HG03025 (cell line): ENCODE measurements at regions not wholly inside any gene's neighbourhood (a gene's known extent, or its start where the extent isn't known, plus 50 kb on each side); places are given as distances from the start of the nearest gene placed in this dataset.
"Not testable (repeated sequence)": the region's sequence is repeated elsewhere in the genome, so short reads cannot be mapped to it uniquely, and the experiment has no call there.

ENCODE experiments used
- ATAC-seq: cut with Tn5 transposase; IDR thresholded peaks from one replicate; pipeline ENCODE4 v1.9.1; 2021; ENCODE audit warnings: mild to moderate bottlenecking, moderate library complexity; ENCODE audit not compliant: unreplicated experiment, low FRiP score

DNA sequence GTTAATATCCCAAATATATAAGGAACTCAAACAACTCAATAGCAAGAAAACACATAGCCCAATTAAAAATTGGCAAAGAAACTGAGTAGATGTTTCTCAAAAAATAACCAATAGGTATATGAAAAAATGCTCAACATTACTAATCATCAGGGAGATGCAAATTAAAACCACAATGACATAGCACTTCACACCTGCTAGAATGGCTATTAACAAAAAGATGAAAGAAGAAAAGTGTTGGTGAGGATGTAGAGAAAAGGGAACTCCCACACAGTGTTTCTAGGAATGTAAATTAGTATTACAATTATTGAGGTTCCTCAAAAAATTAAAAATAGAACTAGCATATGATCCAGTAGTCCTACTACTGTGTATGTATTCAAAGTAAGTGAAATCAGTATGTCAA, 1212.8 kb downstream of the DIAPH3 start:
- ATAC-seq: no peak

DNA sequence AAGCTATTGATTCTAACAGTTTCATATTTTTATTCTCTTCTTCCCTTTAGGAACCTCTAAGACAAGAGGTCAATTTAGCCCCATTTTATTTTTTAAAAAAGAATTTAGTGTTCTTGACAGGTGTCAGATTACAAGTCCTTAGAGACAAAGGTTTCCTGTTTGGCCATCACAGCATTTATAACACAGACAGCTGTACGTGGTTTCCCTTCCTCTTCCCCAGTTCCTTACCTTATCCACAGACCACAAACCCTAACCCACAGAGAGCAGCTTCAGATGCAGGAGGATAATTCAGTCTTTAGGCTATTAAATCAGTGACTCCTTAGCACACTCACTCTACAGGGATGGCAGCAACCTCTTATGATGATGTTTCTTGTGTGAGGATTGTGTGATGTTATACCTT, 1210.1 kb downstream of the DIAPH3 start:
- ATAC-seq: peak; percentile 98

DNA sequence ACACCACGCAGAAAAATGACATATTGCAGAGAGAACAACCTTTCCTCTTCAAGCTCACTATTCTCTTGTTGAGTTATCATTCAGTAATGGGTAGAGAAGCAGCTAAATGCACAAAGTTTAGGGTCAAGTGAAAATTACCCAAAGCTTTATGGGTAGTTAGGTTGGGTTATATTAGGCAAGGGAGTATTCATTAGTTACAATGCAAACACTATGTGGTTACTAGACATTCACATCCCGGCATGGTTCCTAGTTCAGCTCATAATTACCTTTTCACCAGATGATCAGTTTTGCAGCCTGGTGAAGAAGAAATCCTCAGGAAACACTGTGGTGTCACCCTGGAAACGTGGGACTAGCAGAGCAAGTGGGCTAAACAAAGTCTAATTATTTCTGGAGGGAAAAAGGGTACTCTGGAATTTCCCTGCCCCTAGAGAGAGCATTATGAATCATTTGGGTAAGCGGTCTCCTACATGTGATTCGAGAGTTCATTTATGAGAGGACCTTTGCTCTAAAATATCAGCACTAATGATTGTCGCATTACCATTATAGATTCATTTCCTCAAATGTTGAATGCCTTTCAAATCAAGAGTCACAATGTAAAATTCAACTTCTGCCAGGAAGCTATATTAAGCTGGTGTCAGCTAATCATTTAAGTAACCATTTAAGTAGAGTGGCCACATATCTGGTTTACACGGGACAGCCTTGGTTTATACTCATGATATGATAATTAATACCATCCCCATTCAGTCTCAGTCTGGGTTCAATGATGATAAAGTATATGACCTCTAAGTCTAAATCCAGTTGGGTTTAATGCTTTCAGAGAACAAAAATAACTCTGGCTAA, 1208.0 kb downstream of the DIAPH3 start:
- ATAC-seq: no peak

GRCh38 chr13:58958097-58958496, 1205.6 kb downstream of the DIAPH3 start:
- ATAC-seq: not testable (repeated sequence)

DNA sequence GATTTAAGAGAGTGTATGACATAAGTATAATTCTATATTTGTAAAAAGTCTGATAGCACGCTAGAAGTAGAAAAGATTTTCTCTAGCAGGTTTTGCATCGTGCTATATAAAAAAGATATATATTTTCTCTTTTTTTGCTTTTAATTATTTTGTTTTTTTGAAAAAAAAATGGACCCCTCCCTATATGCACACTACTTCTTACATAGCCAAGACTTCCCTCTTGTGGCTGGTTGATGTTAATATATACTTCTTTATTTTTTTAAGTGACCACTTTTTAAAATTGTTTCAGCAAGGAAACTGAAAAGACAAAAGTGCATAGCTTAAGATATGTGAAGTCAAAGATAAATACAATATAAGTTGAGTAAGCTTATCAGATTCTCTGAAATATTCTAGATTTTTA, 1202.8 kb downstream of the DIAPH3 start:
- ATAC-seq: no peak

- no peak for ATAC-seq
These were observed 1200.4 kb downstream of the DIAPH3 start for GRCh38 chr13:58963321-58963720.

- no peak for ATAC-seq
These were observed 1199.7 kb downstream of the DIAPH3 start for GRCh38 chr13:58964048-58964447.

DNA sequence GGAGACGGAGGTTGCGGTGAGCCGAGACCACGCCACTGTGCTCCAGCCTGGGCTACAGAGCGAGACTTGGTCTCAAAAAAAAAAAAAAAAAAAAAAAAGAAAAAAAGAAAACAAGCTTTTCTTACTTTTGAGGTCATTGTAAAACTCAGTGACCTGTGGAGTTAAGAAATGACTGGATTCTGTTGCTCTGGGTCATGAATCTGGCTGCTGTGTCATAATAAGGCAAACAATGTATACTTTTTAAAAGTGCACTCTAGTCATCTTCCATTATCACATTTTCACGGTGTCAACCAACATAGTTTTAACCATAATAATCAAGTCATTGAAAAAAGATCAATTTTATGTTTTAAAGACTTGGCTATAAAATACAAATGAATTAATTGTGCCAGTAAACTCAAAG, 1186.6 kb downstream of the DIAPH3 start:
- ATAC-seq: no peak

DNA sequence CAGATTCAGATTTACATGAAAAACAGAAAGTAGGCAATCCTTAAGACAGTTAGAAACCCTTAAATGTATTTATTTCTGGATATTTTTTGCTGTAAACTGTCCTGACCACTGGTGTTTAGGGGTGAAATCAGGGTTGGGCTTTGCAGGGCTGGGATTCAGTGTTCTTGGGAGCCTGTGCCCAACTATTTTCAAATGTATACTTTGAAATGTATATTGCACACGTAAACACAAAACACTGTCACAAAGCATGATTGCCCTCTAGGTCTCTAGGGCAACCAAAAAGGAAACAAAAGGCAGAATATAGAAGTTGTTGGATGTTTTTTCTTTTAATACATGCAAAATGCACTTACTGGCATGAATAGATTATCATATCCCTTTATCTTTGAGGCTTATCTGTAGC, 1185.4 kb downstream of the DIAPH3 start:
- ATAC-seq: no peak

DNA sequence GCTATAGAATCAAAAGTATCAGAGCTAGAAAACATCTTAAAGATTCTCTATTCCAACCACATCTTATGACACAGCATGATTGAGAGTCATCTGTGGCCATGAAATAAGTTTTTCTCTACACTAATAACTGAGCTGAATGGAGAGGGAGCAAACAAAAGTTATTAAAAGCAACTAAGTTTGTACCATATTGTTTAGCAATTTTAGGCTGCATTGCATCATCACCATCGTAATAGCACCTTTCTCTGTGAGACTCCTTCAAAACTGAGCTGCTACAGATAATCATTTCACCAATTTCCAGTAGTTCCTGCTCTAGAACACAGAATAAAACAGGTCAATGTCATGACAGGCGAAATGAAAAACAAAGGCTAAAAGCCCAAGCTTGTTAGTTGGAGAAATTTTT, 1183.9 kb downstream of the DIAPH3 start:
- no peak for ATAC-seq

GRCh38 chr13:58985845-58986244, 1177.9 kb downstream of the DIAPH3 start:
- no peak for ATAC-seq

DNA sequence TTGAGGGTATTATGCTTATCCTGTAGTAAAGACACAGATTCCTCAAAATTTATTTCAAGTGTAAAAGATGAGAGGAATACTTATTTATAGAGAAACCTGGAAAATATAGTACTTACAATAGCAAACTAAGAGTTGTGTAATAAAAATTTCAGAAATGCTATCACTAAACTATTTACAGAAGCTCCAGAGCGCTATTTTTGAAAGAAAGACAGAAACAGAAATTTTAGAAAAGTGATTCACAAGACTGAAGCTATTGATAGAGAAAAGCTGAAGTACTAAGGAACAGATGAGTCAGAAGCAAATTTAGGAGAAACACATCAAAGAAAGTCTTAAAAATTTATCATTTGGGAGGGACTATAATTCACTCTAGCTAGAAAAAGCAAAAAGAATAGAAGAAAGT, 1174.2 kb downstream of the DIAPH3 start:
- no peak for ATAC-seq

GRCh38 chr13:58991826-58992477, 1171.8 kb downstream of the DIAPH3 start:
- ATAC-seq: no peak

DNA sequence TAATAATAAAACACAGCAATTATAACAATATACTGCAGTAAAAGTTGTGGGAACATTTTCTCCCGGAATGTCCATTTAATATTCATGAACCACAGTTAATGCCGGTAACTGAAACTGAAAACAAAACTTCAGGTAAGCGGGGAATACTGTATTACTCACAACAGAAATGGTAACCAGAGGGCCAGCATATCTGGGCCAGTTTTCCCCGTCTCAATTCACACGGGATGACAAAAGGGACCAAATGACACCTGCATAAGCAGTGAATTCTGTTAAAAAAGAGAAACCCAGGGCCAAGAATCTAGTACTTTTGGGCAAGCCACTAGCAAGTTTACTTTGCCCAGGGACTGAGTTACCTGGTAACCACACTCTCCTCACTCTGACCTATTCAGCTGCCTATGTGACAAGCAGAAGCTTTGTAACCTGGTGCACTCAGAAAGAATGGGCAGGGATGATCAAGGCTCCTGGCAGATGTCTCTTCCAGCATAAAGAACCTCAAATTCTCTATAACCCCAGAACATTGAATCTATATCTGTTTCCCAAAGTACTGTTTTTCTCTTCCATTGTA, 1171.2 kb downstream of the DIAPH3 start:
- no peak for ATAC-seq

- ATAC-seq: no peak
These were observed 1169.7 kb downstream of the DIAPH3 start for GRCh38 chr13:58994077-58994476.

- ATAC-seq: no peak
These were observed 1169.0 kb downstream of the DIAPH3 start for GRCh38 chr13:58994777-58995176.

- ATAC-seq: no peak
These were observed 1165.0 kb downstream of the DIAPH3 start for GRCh38 chr13:58998716-58999115.

DNA sequence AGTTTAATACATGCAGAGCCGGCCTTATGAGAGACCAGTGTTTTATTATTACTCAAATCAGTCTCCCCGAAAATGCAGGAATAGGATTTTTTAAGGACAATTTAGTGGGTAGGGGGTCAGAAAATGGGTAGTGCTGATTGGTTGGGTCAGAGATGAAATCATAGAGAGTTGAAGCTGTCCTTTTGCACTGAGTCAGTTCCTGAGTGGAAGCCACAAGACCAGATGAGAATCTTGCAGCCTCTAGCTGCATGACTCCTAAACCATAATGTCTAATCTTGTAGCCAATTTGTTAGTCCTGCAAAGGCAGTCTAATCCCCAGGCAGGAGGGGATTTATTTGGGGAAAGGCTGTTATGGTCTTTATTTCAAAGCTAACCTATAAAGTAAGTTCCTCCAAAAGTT, 1163.9 kb downstream of the DIAPH3 start:
- ATAC-seq: no peak

GRCh38 chr13:59000770-59001169, 1163.0 kb downstream of the DIAPH3 start:
- ATAC-seq: no peak

- no peak for ATAC-seq
These were observed 1151.0 kb downstream of the DIAPH3 start for GRCh38 chr13:59012731-59013130.

GRCh38 chr13:59016250-59016649, 1147.5 kb downstream of the DIAPH3 start:
- no peak for ATAC-seq

DNA sequence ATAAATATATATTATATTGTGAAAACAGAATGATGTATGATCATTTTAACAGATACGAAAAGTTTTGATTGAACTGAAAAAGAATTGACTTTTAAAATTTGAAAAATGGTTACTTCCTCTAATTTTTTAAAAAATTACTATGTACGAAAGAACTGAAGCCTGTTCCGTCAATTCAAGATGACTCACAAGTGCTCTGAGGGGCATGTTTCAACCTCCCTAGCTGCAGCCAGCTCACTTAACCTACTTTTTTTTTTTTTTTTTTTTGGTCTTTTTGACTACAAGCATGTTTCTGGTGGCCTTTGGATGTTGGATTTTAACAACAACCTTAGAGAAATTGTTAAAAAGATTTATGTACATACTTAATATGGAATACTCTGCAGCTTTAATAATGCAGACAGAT, 1139.3 kb downstream of the DIAPH3 start:
- no peak for ATAC-seq
